ENCODE measurements at regions not wholly inside any gene's neighbourhood (a gene's known extent, or its start where the extent isn't known, plus 50 kb on each side); places are given as distances from the start of the nearest gene placed in this dataset.

GRCh38 chr3:105042586-105042985 lies 324.1 kb upstream of the ALCAM start:
- no peak for TF ChIP-seq CTCF (IDR thresholded peaks at IDR 0.05; ENCODE audit: borderline replicate concordance, extremely low read depth, low read length, poor library complexity, severe bottlenecking)
- no peak for TF ChIP-seq EZH2 (IDR thresholded peaks at IDR 0.05; ENCODE audit: borderline replicate concordance, low read depth, low read length, severe bottlenecking)
